ENCODE measurements at regions not wholly inside any gene's neighbourhood (a gene's known extent, or its start where the extent isn't known, plus 50 kb on each side); places are given as distances from the start of the nearest gene placed in this dataset.

GRCh38 chr6:56377295-56377694, 129.9 kb upstream of the COL21A1 start:
- no peak for DNase-seq (ENCODE audit: low read depth)

DNA sequence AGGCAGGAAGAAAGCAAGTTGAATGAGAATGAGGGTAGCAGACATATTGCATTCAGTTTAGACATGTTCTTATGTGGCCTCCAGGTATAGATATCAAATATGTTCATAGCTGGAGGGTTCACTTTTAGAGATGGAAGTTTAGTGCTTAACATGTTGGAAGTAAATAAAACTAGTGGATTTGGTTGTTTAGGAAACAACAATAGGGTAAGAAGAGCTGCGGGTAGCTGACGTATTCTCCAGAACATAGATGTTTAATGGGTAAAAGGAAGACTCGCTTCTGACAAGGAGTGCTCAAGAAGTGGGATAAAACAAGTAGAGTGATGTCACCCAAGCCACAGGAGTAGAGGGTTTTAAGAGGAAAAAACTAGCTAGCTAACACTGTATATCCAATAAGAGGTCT, 128.4 kb upstream of the COL21A1 start:
- no peak for DNase-seq (ENCODE audit: low read depth)

DNA sequence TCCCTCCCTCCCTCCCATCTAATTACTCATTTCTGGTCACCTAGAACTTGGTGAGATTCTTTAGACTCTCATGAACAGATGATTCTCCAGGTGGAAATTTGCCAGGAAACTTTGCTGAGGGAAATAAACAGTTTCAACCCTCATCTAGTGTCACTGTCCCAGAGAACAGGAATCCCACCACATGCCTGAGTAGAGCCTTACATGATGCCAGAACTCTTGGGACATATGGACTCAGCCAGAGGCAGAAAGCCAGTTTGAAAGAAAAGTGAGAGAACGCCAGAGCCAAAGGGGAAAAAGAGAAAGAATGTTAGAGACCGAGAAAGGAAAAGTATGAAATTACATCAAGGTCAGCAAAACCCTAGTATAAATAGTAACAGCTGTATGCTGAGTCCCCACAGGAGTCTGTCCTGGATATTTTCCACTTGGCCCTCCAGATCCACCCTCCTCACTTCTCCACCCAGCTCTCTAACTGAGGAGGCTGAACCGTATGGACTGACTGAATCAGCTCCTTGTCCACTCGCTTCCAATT, 127.5 kb upstream of the COL21A1 start:
- no peak for DNase-seq (ENCODE audit: low read depth)

DNA sequence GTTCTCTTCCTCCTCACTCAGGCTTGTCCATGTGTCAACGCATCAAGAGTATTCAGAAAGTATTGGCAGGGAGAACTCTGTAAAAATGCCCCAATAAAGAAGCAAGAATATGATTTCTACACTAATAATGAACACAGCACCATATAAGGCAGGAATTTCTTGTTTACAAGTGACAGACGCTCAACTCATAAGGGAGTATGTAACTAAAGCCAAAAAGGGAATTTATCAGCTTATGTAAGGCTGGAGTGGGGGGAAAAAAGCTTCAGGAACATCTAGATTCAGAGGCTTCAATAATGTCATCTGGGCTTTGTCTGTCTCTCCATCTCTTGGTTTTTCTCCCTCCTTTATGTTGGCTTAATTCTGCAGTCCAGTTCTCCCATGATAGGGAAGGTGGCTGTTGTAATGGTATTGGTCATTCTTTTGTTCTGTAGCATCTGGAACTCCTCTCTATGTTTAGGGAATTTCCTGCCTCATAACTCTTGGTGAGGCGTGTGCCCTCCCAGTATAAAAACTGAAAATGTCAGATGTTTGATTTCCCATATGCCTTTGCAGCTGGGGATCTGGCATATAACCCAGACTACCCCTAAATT, 125.1 kb upstream of the COL21A1 start:
- DNase-seq (ENCODE audit: low read depth) = no peak

DNA sequence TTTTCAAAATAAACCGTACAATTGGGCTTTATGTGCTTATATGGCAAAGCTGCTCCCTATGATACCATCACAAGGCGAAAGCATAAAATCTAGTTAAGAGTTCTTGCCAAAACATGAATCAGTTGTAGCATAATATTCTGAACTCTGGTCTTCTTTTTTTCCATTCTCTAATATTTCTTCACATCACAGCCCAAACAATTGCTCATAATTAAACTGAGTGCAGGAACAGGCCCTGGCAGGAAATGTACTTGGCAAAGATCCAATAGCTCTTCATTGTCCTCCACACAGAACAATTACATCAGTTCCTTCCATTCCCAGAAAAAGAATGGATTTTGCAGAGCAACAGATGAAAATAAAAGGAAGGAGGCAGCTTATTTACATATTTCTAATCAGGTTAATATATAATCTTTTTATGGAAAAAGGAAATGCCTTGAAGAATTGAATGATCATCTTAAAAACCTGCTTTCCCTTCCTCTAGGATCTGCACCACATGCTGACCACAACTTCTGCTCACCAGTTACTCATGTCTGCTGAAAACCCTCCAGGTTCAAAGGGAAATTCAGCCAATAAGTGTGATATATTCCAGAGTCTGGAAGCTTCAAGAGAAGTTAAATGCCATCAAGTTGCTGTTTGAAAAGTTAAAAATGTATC, 123.3 kb upstream of the COL21A1 start:
- DNase-seq (ENCODE audit: low read depth) = no peak

- DNase-seq (ENCODE audit: low read depth) = no peak
Measured at GRCh38 chr6:56370127-56370540, 122.8 kb upstream of the COL21A1 start.

GRCh38 chr6:56368491-56368890, 121.1 kb upstream of the COL21A1 start:
- DNase-seq (ENCODE audit: low read depth) = no peak

GRCh38 chr6:56366141-56366852, 118.9 kb upstream of the COL21A1 start:
- no peak for DNase-seq (ENCODE audit: low read depth)

GRCh38 chr6:56364827-56365339, 117.5 kb upstream of the COL21A1 start:
- no peak for DNase-seq (ENCODE audit: low read depth)

- DNase-seq (ENCODE audit: low read depth) = no peak
Measured at GRCh38 chr6:56364431-56364826, 117.0 kb upstream of the COL21A1 start.

- no peak for DNase-seq (ENCODE audit: low read depth)
Measured at GRCh38 chr6:56363796-56364430, 116.5 kb upstream of the COL21A1 start.

- DNase-seq (ENCODE audit: low read depth) = no peak
Measured at GRCh38 chr6:56361812-56362211, 114.4 kb upstream of the COL21A1 start.

DNA sequence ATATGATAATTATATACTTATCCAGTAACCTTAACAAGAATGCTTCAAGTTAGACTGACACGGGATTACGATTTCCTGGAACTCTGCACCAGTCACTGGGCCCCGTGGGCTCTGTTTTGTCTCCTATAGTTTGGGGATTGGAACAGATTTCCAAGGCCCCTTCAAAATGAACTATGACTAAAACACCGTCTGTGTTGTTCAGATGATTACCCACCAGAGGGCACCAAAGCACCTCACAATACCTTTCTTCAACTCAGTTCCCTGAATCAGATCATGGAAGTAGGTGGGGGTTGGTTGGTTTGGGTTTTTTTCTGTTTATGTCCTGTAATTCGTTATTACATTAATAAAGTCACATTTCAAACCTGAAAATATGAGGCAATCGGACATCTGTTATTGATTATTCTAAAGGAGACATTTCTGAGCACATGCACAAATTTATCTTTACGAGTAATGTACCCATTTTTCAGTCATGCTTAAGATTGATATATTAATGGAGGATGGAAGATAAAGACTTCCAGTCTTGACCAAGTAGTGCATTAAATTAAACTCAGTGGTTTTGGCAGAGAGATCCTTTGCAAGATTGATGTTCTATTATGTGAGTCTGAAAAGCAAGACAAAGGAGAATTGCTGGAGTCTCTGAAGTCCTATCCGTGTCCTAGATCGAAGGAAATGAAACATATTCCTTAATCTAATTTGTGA, 112.0 kb upstream of the COL21A1 start:
- DNase-seq (ENCODE audit: low read depth) = peak; percentile 6

- no peak for DNase-seq (ENCODE audit: low read depth)
Measured at GRCh38 chr6:56357616-56358373, 110.4 kb upstream of the COL21A1 start.

GRCh38 chr6:56356426-56356825, 109.0 kb upstream of the COL21A1 start:
- no peak for DNase-seq (ENCODE audit: low read depth)

GRCh38 chr6:56353860-56354259, 106.5 kb upstream of the COL21A1 start:
- DNase-seq (ENCODE audit: low read depth) = no peak

GRCh38 chr6:56350628-56351260, 103.4 kb upstream of the COL21A1 start:
- DNase-seq (ENCODE audit: low read depth) = no peak

GRCh38 chr6:56349194-56349593, 101.8 kb upstream of the COL21A1 start:
- DNase-seq (ENCODE audit: low read depth) = no peak

GRCh38 chr6:56348578-56348977, 101.2 kb upstream of the COL21A1 start:
- no peak for DNase-seq (ENCODE audit: low read depth)

GRCh38 chr6:56347526-56347925, 100.1 kb upstream of the COL21A1 start:
- no peak for DNase-seq (ENCODE audit: low read depth)

DNA sequence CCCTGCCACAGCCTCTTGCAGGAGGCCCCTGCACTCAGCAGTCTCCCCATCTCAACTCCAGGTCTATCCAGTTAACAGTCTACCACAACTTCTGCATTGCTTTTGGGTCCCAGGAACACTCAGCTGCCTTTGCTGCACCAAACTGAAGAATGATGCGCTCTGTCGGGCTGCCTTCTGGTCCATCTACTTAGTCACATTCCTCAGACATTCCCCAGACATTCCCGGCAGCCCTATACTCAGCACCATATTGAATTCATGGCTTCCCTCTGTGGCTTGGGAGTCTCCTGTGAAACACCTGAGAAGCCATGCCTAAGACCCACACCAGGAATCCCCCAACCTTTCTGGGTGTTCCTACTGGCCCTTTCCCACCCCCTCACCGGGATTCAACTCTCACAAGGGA, 99.6 kb upstream of the COL21A1 start:
- no peak for DNase-seq (ENCODE audit: low read depth)

All from activated gamma-delta T cell treated with anti-CD3 and anti-CD28 coated beads, Interleukin-2, amount 50 U/mL, for 16 hours (primary cell).